Fibroblast of lung (primary cell): ENCODE measurements at regions not wholly inside any gene's neighbourhood (a gene's known extent, or its start where the extent isn't known, plus 50 kb on each side); places are given as distances from the start of the nearest gene placed in this dataset.

Experiments
- CTCF ChIP-seq, 2 donors: IDR thresholded peaks in 1 of 2; conservative IDR thresholded peaks in 1 of 2; 1 replicate in 1 of 2; 2 replicates in 1 of 2; pipeline ENCODE4 v1.5.1; 2011 to 2012; ENCODE audit warnings: low read length in 2 of 2, control low read depth in 1 of 2, inconsistent platforms in 1 of 2, low read depth in 1 of 2, mild to moderate bottlenecking in 1 of 2
- EZH2 ChIP-seq: IDR thresholded peaks from 2 replicates; pipeline ENCODE4 v1.5.1; 2012; ENCODE audit warnings: low read length, control low read depth, mild to moderate bottlenecking; ENCODE audit errors: missing control alignments

- TF ChIP-seq EZH2 (no peak), CTCF (conservative IDR thresholded peaks at IDR 0.05 in 1 of 2, IDR thresholded peaks at IDR 0.05 in 1 of 2; ENCODE audit: low read depth in 1 of 2, low read length in 2 of 2) (no peak)
These were observed 150.5 kb downstream of the ZNF330 start for GRCh38 chr4:141371206-141371605.
